HepG2 (cell line): ENCODE measurements at regions not wholly inside any gene's neighbourhood (a gene's known extent, or its start where the extent isn't known, plus 50 kb on each side); places are given as distances from the start of the nearest gene placed in this dataset.

Experiments
- ATAC-seq: fragments of 200-7000 bp; cut with Tn5 transposase; 3 replicates; pipeline ENCODE4 v1.9.1; 2020; ENCODE audit warnings: mild to moderate bottlenecking, moderate library complexity
- BruUV-seq: library from RNA; stranded (reverse); fragments of 400-500 nt; replicated peaks from 2 replicates; lab custom pipeline; 2021; lab: Mats Ljungman, UMichigan
- CTCF ChIA-PET: fragments of 300-600 bp; formaldehyde crosslinking; extraction: SDS; loops from one replicate; lab custom pipeline; 2021; ENCODE audit warnings: low total read pairs, inconsistent platforms, low intra/inter-chr PET ratio; lab: Yijun Ruan, JAX
- POLR2A ChIA-PET: fragments of 350-600 bp; sonication (Branson Sonifier 250); formaldehyde crosslinking; loops from one replicate; lab custom pipeline; 2020; ENCODE audit warnings: antibody characterized with exemption, inconsistent platforms; lab: Yijun Ruan, JAX
- DNase-seq: peaks from one replicate; pipeline ENCODE4 v3.0.0-alpha.2; 2015; ENCODE audit warnings: low spot score
- FAIRE-seq: peaks from 3 replicates; lab custom pipeline; 2011; peaks lifted over from hg19 to GRCh38; lab: Jason Lieb, UNC
- H2AFZ ChIP-seq: one replicate; pipeline ENCODE4 v1.6.1; 2011; ENCODE audit warnings: low read length, inconsistent platforms
- H3K27ac ChIP-seq: fragments of 300-600 bp; 3 replicates; pipeline ENCODE4 v1.8.0; 2011; ENCODE audit warnings: mixed run types, mild to moderate bottlenecking, mixed read lengths, low read length, inconsistent platforms; ENCODE audit not compliant: insufficient read depth; ENCODE audit errors: extremely low read length
- H3K27me3 ChIP-seq, 2 experiments: fragments of 200-600 bp in 1 of 2; 2 replicates in 1 of 2; 3 replicates in 1 of 2; pipeline versions ENCODE4 v1.6.0 to v1.8.0; 2011; ENCODE audit warnings: low read length in 2 of 2, mild to moderate bottlenecking in 2 of 2, moderate library complexity in 2 of 2, inconsistent platforms in 1 of 2; ENCODE audit not compliant: insufficient read depth in 2 of 2, control insufficient read depth in 1 of 2
- H3K36me3 ChIP-seq, 2 experiments: fragments of 200-600 bp in 1 of 2; replicated peaks in 1 of 2; 2 replicates in 1 of 2; 3 replicates in 1 of 2; pipeline versions ENCODE4 v1.5.1 to v1.8.0; 2011; ENCODE audit warnings: low read length in 2 of 2, inconsistent platforms in 1 of 2; ENCODE audit not compliant: insufficient read depth in 2 of 2, control insufficient read depth in 1 of 2
- H3K4me1 ChIP-seq: 2 replicates; pipeline ENCODE4 v1.5.1; 2012; ENCODE audit warnings: low read length, inconsistent platforms; ENCODE audit not compliant: insufficient read depth
- H3K4me2 ChIP-seq: 2 replicates; pipeline ENCODE4 v1.6.0; 2011; ENCODE audit warnings: low read depth, low read length, inconsistent platforms
- H3K4me3 ChIP-seq, 3 experiments: fragments of 200-600 bp in 1 of 3; sonication (generic), shearing (Covaris generic) in 1 of 3; replicated peaks in 1 of 3; 2 replicates each; pipeline ENCODE4 v1.5.1; 2011 to 2016; ENCODE audit warnings: low read length in 3 of 3, inconsistent platforms in 2 of 3, low read depth in 2 of 3, mild to moderate bottlenecking in 2 of 3, control low read depth in 1 of 3, mixed read lengths in 1 of 3; ENCODE audit not compliant: insufficient read depth in 1 of 3
- H3K79me2 ChIP-seq: one replicate; pipeline ENCODE4 v1.6.1; 2011; ENCODE audit warnings: low read length, inconsistent platforms; ENCODE audit not compliant: insufficient read depth
- H3K9ac ChIP-seq: 2 replicates; pipeline ENCODE4 v1.6.0; 2011; ENCODE audit warnings: mild to moderate bottlenecking, low read depth, low read length, inconsistent platforms; ENCODE audit not compliant: insufficient read depth
- H3K9me3 ChIP-seq: 2 replicates; pipeline ENCODE4 v1.5.1; 2012; ENCODE audit warnings: mild to moderate bottlenecking, low read length
- H4K20me1 ChIP-seq: 2 replicates; pipeline ENCODE4 v1.6.0; 2011; ENCODE audit warnings: inconsistent platforms, mild to moderate bottlenecking, low read length, moderate library complexity; ENCODE audit not compliant: insufficient read depth
- BRCA1 ChIP-seq: sonication (generic); formaldehyde crosslinking; IDR thresholded peaks from 2 replicates; pipeline ENCODE4 v1.4.0; 2020; ENCODE audit warnings: missing genetic modification reagents
- E2F1 ChIP-seq: sonication (generic); formaldehyde crosslinking; IDR thresholded peaks from 2 replicates; pipeline ENCODE4 v1.5.0; 2020; ENCODE audit warnings: missing genetic modification reagents
- GMEB1 ChIP-seq: sonication (generic); formaldehyde crosslinking; IDR thresholded peaks from 2 replicates; pipeline ENCODE4 v1.5.1; 2020; ENCODE audit warnings: missing genetic modification reagents, mild to moderate bottlenecking, borderline replicate concordance
- GTF2F1 ChIP-seq: fragments of 150-350 bp; IDR thresholded peaks from 2 replicates; pipeline ENCODE4 v1.6.1; 2014; ENCODE audit warnings: low read length
- HES4 ChIP-seq: sonication (generic); formaldehyde crosslinking; IDR thresholded peaks from 2 replicates; pipeline ENCODE4 v1.9.0; 2021; ENCODE audit warnings: mild to moderate bottlenecking, missing genetic modification reagents, borderline replicate concordance
- NFE2 ChIP-seq: sonication (generic); formaldehyde crosslinking; IDR thresholded peaks from 2 replicates; pipeline ENCODE4 v1.4.0; 2020; ENCODE audit warnings: missing genetic modification reagents
- NR2F2 ChIP-seq: IDR thresholded peaks from 2 replicates; pipeline ENCODE4 v1.6.1; 2012; ENCODE audit warnings: low read depth, inconsistent platforms, borderline replicate concordance
- SMAD1 ChIP-seq: sonication (generic); formaldehyde crosslinking; IDR thresholded peaks from 2 replicates; pipeline ENCODE4 v1.4.0; 2020; ENCODE audit warnings: missing genetic modification reagents, low read depth, mild to moderate bottlenecking, borderline replicate concordance
- TEAD3 ChIP-seq: optimal IDR thresholded peaks from 2 replicates; pipeline ENCODE3; 2016; ENCODE audit warnings: borderline replicate concordance
- ZGPAT ChIP-seq: IDR thresholded peaks from 2 replicates; pipeline ENCODE4 v1.6.1; 2016; ENCODE audit warnings: mild to moderate bottlenecking
- ZKSCAN1 ChIP-seq: fragments of 150-350 bp; IDR thresholded peaks from 2 replicates; pipeline ENCODE4 v1.6.1; 2014; ENCODE audit warnings: low read length
- ZNF224 ChIP-seq: sonication (generic); formaldehyde crosslinking; IDR thresholded peaks from 2 replicates; pipeline ENCODE4 v1.5.0; 2020; ENCODE audit warnings: mild to moderate bottlenecking, missing genetic modification reagents
- ZNF512 ChIP-seq: sonication (generic); formaldehyde crosslinking; IDR thresholded peaks from 2 replicates; pipeline ENCODE4 v1.4.0; 2020; ENCODE audit warnings: mild to moderate bottlenecking, missing genetic modification reagents
- ZSCAN21 ChIP-seq: sonication (generic); formaldehyde crosslinking; IDR thresholded peaks from 2 replicates; pipeline ENCODE4 v1.8.0; 2022; ENCODE audit warnings: mild to moderate bottlenecking, missing genetic modification reagents, moderate library complexity, borderline replicate concordance
- WGBS: methylation state at CpG from one replicate; pipeline ENCODE4 v1.1.6; 2017; ENCODE audit warnings: low lambda C conversion rate; 5-methylcytosine and 5-hydroxymethylcytosine counted together
- in situ Hi-C: cut with HindIII; loops from 2 replicates; pipeline ENCODE4 v1.10.0; 2017; ENCODE audit warnings: low pct_unique_long_range_greater_than_20kb; ENCODE audit not compliant: extremely low pct_ligation_motif_present
- intact Hi-C: fragments of 100-400 bp; cut with micrococcal nuclease; formaldehyde crosslinking; loops from one replicate; pipeline ENCODE4 v1.10.0; 2022; ENCODE audit not compliant: unreplicated experiment

- DNase-seq (no peak), ATAC-seq (no peak), FAIRE-seq (no peak)
- H3K9me3 ChIP-seq, result no peaks in the 10 kb centered on the region
- no peak overlapping the region for H2AFZ ChIP-seq
- CTCF ChIA-PET, result no interaction called here
- POLR2A ChIA-PET, result no interaction called here
- no peaks in the 10 kb centered on the region for H4K20me1 ChIP-seq
- BruUV-seq, result no TSS peak
- 40% methylated on average over 4 of the region's 4 CpGs for WGBS
- no peak overlapping the region for H3K9ac ChIP-seq
- no peak overlapping the region for H3K27ac ChIP-seq
- H3K36me3 ChIP-seq, result no peaks in the 10 kb centered on the region
- H3K27me3 ChIP-seq, result no peaks in the 10 kb centered on the region
- intact Hi-C loops (no loop called here), in situ Hi-C loops (no loop called here)
- TF ChIP-seq E2F1 (CRISPR knock-in tag), result no peak
- no peak for TF ChIP-seq HES4 (CRISPR knock-in tag)
- TF ChIP-seq SMAD1, result no peak
- TF ChIP-seq ZNF512 (CRISPR knock-in tag), result no peak
- TF ChIP-seq NFE2 (CRISPR knock-in tag), result no peak
- TF ChIP-seq ZKSCAN1, result no peak
- TF ChIP-seq ZSCAN21 (CRISPR knock-in tag), result no peak
- TF ChIP-seq NR2F2, result no peak
- no peak for TF ChIP-seq BRCA1 (CRISPR knock-in tag)
- TF ChIP-seq GTF2F1, result no peak
- no peak for TF ChIP-seq TEAD3 (CRISPR knock-in tag)
- TF ChIP-seq ZNF224 (CRISPR knock-in tag), result no peak
- no peak for TF ChIP-seq GMEB1 (CRISPR knock-in tag)
- no peak for TF ChIP-seq ZGPAT (CRISPR knock-in tag)
- no peak overlapping the region for H3K4me2 ChIP-seq
- H3K4me1 ChIP-seq, result peaks cover 9% of the 10 kb centered on the region
- no peaks in the 10 kb centered on the region for H3K79me2 ChIP-seq
- no peak overlapping the region for H3K4me3 ChIP-seq
Observed at GRCh38 chr12:25785134-25785533, 173.3 kb upstream of the RASSF8 start.
